Upper lobe of left lung (tissue), 6 donors: ENCODE measurements at regions not wholly inside any gene's neighbourhood (a gene's known extent, or its start where the extent isn't known, plus 50 kb on each side); places are given as distances from the start of the nearest gene placed in this dataset.

Experiments
- ATAC-seq, 2 donors: fragments of 200-7000 bp; cut with Tn5 transposase; one replicate each; pipeline ENCODE4 v1.9.1; 2022; ENCODE audit warnings: mild to moderate bottlenecking in 2 of 2, moderate library complexity in 2 of 2; ENCODE audit not compliant: low FRiP score in 2 of 2
- DNase-seq, 2 donors: peaks; one replicate each; pipeline ENCODE4 v3.0.0-alpha.2; 2019 to 2020
- H3K27ac ChIP-seq, 4 donors: fragments of 200-600 bp; sonication (generic); one replicate each; pipeline ENCODE4 v1.5.1; 2016 to 2019
- H3K27me3 ChIP-seq, 4 donors: fragments of 200-600 bp; sonication (generic); one replicate each; pipeline ENCODE4 v1.5.1; 2017 to 2019
- H3K36me3 ChIP-seq, 4 donors: fragments of 200-600 bp; sonication (generic); one replicate each; pipeline ENCODE4 v1.5.1; 2016 to 2019
- H3K4me1 ChIP-seq, 4 donors: fragments of 200-600 bp; sonication (generic); one replicate each; pipeline ENCODE4 v1.5.1; 2018 to 2019
- H3K4me3 ChIP-seq, 4 donors: fragments of 200-600 bp; sonication (generic); one replicate each; pipeline ENCODE4 v1.5.1; 2017 to 2019; ENCODE audit warnings: mild to moderate bottlenecking in 2 of 4, moderate library complexity in 1 of 4
- H3K9me3 ChIP-seq, 4 donors: fragments of 200-600 bp; sonication (generic); one replicate each; pipeline ENCODE4 v1.5.1; 2018 to 2019
- CTCF ChIP-seq, 6 experiments: fragments of 450-650 bp in 4 of 6; fragments of 200-600 bp in 2 of 6; sonication (generic) in 2 of 6; IDR thresholded peaks; one replicate each; pipeline ENCODE4 v1.5.1; 2016 to 2019; ENCODE audit warnings: antibody characterized with exemption in 6 of 6
- EP300 ChIP-seq, 4 donors: sonication (generic); formaldehyde crosslinking; IDR thresholded peaks; one replicate each; pipeline ENCODE4 v1.5.1; 2017; ENCODE audit warnings: antibody characterized with exemption in 4 of 4, control low read depth in 2 of 4
- POLR2A ChIP-seq, 4 donors: fragments of 450-650 bp; IDR thresholded peaks; one replicate each; pipeline ENCODE4 v1.5.1; 2016 to 2017; ENCODE audit warnings: antibody characterized with exemption in 4 of 4, mild to moderate bottlenecking in 2 of 4
- POLR2AphosphoS5 ChIP-seq, 2 donors: sonication (generic); formaldehyde crosslinking; IDR thresholded peaks; one replicate each; pipeline ENCODE4 v1.5.1; 2017; ENCODE audit warnings: antibody characterized with exemption in 2 of 2
- WGBS, 2 donors: methylation state at CpG; one replicate each; pipeline ENCODE4 v1.1.5; 2017 to 2018; 5-methylcytosine and 5-hydroxymethylcytosine counted together
- donor health status: DM: no; HTN: no; CAD: no; lungs with moderate emphysema.
- donor health status: DM: no; HTN: yes; CAD: no; lungs with severe emphysema.

GRCh38 chr7:121547544-121548092, 151.5 kb upstream of the FAM3C start:
- no peak for DNase-seq
- Histone ChIP-seq H3K4me3 (no peak overlapping the region), H3K36me3 (no peaks in the 10 kb centered on the region), H3K9me3 (no peaks in the 10 kb centered on the region), H3K4me1 (no peaks in the 10 kb centered on the region), H3K27ac (no peak overlapping the region), H3K27me3 (no peaks in the 10 kb centered on the region)
- TF ChIP-seq CTCF (IDR thresholded peaks at IDR 0.05) (peak; percentile 42 to 79 (median 72)), POLR2A (IDR thresholded peaks at IDR 0.05) (no peak), POLR2AphosphoS5 (IDR thresholded peaks at IDR 0.05) (no peak)
- WGBS, 2 donors, result 0 to 2% methylated on average over 3 of the region's 3 CpGs
- peak; percentile 78 to 86 for ATAC-seq

DNA sequence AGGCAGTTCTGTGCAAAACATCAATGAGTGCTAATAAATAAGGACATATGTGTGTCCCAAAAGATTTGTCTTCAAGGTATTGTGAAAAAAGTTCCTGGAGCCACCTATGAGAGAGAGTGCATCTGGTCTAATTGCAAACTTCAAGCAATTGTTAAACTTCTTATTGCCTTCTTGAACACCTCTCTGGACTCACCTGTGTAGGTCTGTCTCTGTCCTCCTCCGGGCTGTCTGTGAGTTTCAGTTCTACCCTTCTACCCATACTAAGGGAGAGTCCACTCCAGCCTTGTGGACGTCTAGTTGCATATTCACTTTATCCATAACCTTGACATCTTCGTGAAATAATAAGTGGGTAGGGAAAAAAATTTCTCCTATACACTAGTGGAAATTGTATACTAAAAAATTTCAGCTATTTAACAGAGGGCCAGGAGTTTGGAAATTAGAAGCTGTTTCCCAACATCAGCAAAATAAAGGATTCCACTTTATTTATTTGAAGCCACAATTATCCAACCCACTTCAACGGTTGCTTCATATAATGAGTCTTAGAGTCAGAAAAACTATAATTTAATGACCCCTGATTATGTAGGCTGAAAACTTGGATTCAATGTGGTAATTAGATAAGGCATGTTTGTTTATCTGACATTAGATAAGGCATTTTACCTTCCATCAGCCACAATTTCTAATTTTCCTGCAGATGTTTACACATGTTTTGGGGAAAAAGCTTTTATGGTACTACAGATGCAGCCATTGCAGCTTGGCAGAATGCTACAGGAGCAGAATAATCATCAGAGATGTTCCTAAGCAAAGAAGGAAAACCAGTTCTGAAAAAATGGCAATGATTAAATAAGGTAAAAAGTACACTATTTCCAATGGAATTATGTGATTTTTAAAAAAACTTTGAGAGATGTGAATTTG, 150.8 kb upstream of the FAM3C start:
- no peaks in the 10 kb centered on the region for H3K9me3 ChIP-seq
- TF ChIP-seq CTCF (IDR thresholded peaks at IDR 0.05) (no peak), POLR2A (IDR thresholded peaks at IDR 0.05) (no peak), EP300 (IDR thresholded peaks at IDR 0.05) (no peak), POLR2AphosphoS5 (IDR thresholded peaks at IDR 0.05) (no peak)
- no peak for ATAC-seq
- no peaks in the 10 kb centered on the region for H3K4me1 ChIP-seq
- WGBS, 2 donors, result 79 to 81% methylated on average over 4 of the region's 4 CpGs
- no peak overlapping the region for H3K27ac ChIP-seq
- DNase-seq, result no peak
- no peak overlapping the region for H3K4me3 ChIP-seq
- no peaks in the 10 kb centered on the region for H3K36me3 ChIP-seq
- no peaks in the 10 kb centered on the region for H3K27me3 ChIP-seq

DNA sequence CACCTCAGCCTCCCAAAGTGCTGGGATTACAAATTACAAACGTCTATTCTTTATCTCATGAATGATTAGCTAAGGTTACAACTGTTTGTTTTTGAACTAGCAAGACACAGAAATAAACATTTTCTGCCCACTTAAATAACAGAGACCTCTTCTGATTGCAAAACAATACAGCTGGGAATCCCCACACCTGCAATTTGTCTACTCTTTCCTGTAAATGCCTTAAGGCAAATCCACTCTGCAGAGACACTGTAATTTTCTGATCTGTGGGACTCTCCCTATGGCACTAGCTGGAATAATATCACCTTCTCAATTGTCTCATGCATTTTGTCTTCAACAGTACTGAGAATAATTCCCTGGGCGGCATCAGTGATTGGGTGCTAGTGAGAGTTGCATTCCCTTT, 149.3 kb upstream of the FAM3C start:
- no peak for ATAC-seq
- no peaks in the 10 kb centered on the region for H3K27me3 ChIP-seq
- WGBS, 2 donors, result 68 to 90% methylated on average over 2 of the region's 2 CpGs
- no peaks in the 10 kb centered on the region for H3K36me3 ChIP-seq
- no peaks in the 10 kb centered on the region for H3K9me3 ChIP-seq
- TF ChIP-seq CTCF (IDR thresholded peaks at IDR 0.05) (no peak), POLR2AphosphoS5 (IDR thresholded peaks at IDR 0.05) (no peak), POLR2A (IDR thresholded peaks at IDR 0.05) (no peak), EP300 (IDR thresholded peaks at IDR 0.05) (no peak)
- no peak for DNase-seq
- H3K4me3 ChIP-seq, result no peak overlapping the region
- no peak overlapping the region for H3K27ac ChIP-seq
- no peaks in the 10 kb centered on the region for H3K4me1 ChIP-seq

GRCh38 chr7:121544726-121545125, 148.6 kb upstream of the FAM3C start:
- no peaks in the 10 kb centered on the region for H3K36me3 ChIP-seq
- ATAC-seq, result peak in 1 of 2 donors; percentile 66
- no peaks in the 10 kb centered on the region for H3K9me3 ChIP-seq
- 49 to 53% methylated on average over 2 of the region's 2 CpGs for WGBS, 2 donors
- H3K27me3 ChIP-seq, result no peaks in the 10 kb centered on the region
- no peak for DNase-seq
- TF ChIP-seq EP300 (IDR thresholded peaks at IDR 0.05) (no peak), POLR2A (IDR thresholded peaks at IDR 0.05) (no peak), CTCF (IDR thresholded peaks at IDR 0.05) (no peak), POLR2AphosphoS5 (IDR thresholded peaks at IDR 0.05) (no peak)
- H3K4me3 ChIP-seq, result no peak overlapping the region
- H3K4me1 ChIP-seq, result no peaks in the 10 kb centered on the region
- no peak overlapping the region for H3K27ac ChIP-seq
